ENCODE measurements at regions not wholly inside any gene's neighbourhood (a gene's known extent, or its start where the extent isn't known, plus 50 kb on each side); places are given as distances from the start of the nearest gene placed in this dataset.

- no peaks in the 10 kb centered on the region for H3K9me3 ChIP-seq (ENCODE audit: control insufficient read depth, insufficient read depth, low read depth, low read length)
- H3K27ac ChIP-seq (ENCODE audit: extremely low read depth, low read depth, low read length): no peak overlapping the region
- H3K4me3 ChIP-seq (ENCODE audit: low read depth, low read length): no peak overlapping the region
- TF ChIP-seq ZNF121 (tag by site-specific recombination; IDR thresholded peaks at IDR 0.05) (no peak), ZNF366 (tag by site-specific recombination; conservative IDR thresholded peaks at IDR 0.05) (peak; percentile 95)
- 0 out of 2 replicates have a peak, but pooled peaks cover 2% of the 10 kb centered on the region for H3K4me1 ChIP-seq (ENCODE audit: control insufficient read depth, insufficient read depth, low read length)
- ChIA-PET POLR2A (no interaction called here), CTCF (interaction anchor here (0.6 kb wide), 1 partner anchor 295 kb away, joined by 3 read pairs; no protein-coding TSS in a partner anchor)
- no peaks in the 10 kb centered on the region for H3K36me3 ChIP-seq (ENCODE audit: control insufficient read depth in 2 of 2, insufficient read depth in 1 of 2, low read length in 2 of 2)
These were observed 70.1 kb upstream of the PTGFR start for GRCh38 chr1:78420688-78421087.

DNA sequence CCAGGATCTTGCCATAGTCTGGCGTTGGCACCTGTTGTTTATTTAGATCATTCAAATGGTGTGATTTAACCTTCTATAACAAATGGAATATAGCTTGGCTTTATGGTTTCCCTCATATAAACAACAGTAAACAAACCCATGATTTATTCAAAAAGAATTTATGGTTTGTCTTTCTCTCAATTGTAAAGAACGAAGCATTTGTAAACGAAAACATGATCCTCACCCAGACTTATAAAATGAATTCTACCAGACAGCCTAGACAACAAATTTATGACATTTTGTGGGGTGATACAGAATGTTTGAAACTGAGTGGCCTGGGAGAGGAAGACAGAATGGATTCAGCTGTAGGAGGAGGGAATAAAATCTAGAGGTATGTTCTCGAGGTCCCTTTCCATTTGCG is 66.1 kb upstream of the PTGFR start:
- POLR2A ChIA-PET: no interaction called here
- CTCF ChIA-PET: interaction anchor here (0.7 kb wide), 1 partner anchor 90 kb away, joined by 4 read pairs; no protein-coding TSS in a partner anchor
- Histone ChIP-seq H3K27ac (ENCODE audit: extremely low read depth, low read depth, low read length) (no peak overlapping the region), H3K4me1 (ENCODE audit: control insufficient read depth, insufficient read depth, low read length) (0 out of 2 replicates have a peak, but pooled peaks cover 2% of the 10 kb centered on the region), H3K4me3 (ENCODE audit: low read depth, low read length) (no peak overlapping the region), H3K36me3 (ENCODE audit: control insufficient read depth in 2 of 2, insufficient read depth in 1 of 2, low read length in 2 of 2) (no peaks in the 10 kb centered on the region), H3K9me3 (ENCODE audit: control insufficient read depth, insufficient read depth, low read depth, low read length) (no peaks in the 10 kb centered on the region)
- no peak for TF ChIP-seq ZNF175 (tag by site-specific recombination; IDR thresholded peaks at IDR 0.05)
- TF ChIP-seq, protein P1, sequence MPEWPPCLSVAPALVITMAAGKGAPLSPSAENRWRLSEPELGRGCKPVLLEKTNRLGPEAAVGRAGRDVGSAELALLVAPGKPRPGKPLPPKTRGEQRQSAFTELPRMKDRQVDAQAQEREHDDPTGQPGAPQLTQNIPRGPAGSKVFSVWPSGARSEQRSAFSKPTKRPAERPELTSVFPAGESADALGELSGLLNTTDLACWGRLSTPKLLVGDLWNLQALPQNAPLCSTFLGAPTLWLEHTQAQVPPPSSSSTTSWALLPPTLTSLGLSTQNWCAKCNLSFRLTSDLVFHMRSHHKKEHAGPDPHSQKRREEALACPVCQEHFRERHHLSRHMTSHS (tag by site-specific recombination; IDR thresholded peaks at IDR 0.05): no peak
- TF ChIP-seq SP7 (tag by site-specific recombination; IDR thresholded peaks at IDR 0.05): no peak
- no peak for TF ChIP-seq ZNF138 (tag by site-specific recombination; IDR thresholded peaks at IDR 0.05; ENCODE audit: borderline replicate concordance)
- TF ChIP-seq ZNF610 (tag by site-specific recombination; IDR thresholded peaks at IDR 0.05; ENCODE audit: borderline replicate concordance): no peak
- no peak for TF ChIP-seq MYNN (tag by site-specific recombination; IDR thresholded peaks at IDR 0.05; ENCODE audit: borderline replicate concordance)
- TF ChIP-seq KLF9 (tag by site-specific recombination; IDR thresholded peaks at IDR 0.05; ENCODE audit: low read depth): no peak
- TF ChIP-seq ZNF621 (tag by site-specific recombination; IDR thresholded peaks at IDR 0.05): no peak
- no peak for TF ChIP-seq ZNF10 (tag by site-specific recombination; IDR thresholded peaks at IDR 0.05)
- TF ChIP-seq, protein P2, sequence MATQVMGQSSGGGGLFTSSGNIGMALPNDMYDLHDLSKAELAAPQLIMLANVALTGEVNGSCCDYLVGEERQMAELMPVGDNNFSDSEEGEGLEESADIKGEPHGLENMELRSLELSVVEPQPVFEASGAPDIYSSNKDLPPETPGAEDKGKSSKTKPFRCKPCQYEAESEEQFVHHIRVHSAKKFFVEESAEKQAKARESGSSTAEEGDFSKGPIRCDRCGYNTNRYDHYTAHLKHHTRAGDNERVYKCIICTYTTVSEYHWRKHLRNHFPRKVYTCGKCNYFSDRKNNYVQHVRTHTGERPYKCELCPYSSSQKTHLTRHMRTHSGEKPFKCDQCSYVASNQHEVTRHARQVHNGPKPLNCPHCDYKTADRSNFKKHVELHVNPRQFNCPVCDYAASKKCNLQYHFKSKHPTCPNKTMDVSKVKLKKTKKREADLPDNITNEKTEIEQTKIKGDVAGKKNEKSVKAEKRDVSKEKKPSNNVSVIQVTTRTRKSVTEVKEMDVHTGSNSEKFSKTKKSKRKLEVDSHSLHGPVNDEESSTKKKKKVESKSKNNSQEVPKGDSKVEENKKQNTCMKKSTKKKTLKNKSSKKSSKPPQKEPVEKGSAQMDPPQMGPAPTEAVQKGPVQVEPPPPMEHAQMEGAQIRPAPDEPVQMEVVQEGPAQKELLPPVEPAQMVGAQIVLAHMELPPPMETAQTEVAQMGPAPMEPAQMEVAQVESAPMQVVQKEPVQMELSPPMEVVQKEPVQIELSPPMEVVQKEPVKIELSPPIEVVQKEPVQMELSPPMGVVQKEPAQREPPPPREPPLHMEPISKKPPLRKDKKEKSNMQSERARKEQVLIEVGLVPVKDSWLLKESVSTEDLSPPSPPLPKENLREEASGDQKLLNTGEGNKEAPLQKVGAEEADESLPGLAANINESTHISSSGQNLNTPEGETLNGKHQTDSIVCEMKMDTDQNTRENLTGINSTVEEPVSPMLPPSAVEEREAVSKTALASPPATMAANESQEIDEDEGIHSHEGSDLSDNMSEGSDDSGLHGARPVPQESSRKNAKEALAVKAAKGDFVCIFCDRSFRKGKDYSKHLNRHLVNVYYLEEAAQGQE (tag by site-specific recombination; IDR thresholded peaks at IDR 0.05): no peak
- TF ChIP-seq ZNF423 (tag by site-specific recombination; IDR thresholded peaks at IDR 0.05): no peak
- TF ChIP-seq ZNF747 (tag by site-specific recombination; IDR thresholded peaks at IDR 0.05): no peak
- no peak for TF ChIP-seq YY1 (tag by site-specific recombination; IDR thresholded peaks at IDR 0.05)
- TF ChIP-seq ZNF701 (tag by site-specific recombination; IDR thresholded peaks at IDR 0.05): no peak
- TF ChIP-seq ZBTB48 (tag by site-specific recombination; IDR thresholded peaks at IDR 0.05): no peak
- TF ChIP-seq ZNF791 (tag by site-specific recombination; IDR thresholded peaks at IDR 0.05): no peak
- no peak for TF ChIP-seq ZNF223 (tag by site-specific recombination; IDR thresholded peaks at IDR 0.05)
- TF ChIP-seq RBAK (tag by site-specific recombination; IDR thresholded peaks at IDR 0.05): no peak
- no peak for TF ChIP-seq SETDB1 (IDR thresholded peaks at IDR 0.05; ENCODE audit: insufficient read length, low read length)
- TF ChIP-seq ZNF558 (tag by site-specific recombination; IDR thresholded peaks at IDR 0.05): no peak

All from HEK293 (cell line).